Aorta (tissue), 5 donors: ENCODE measurements at regions not wholly inside any gene's neighbourhood (a gene's known extent, or its start where the extent isn't known, plus 50 kb on each side); places are given as distances from the start of the nearest gene placed in this dataset.

Source experiments
- ATAC-seq: fragments of 200-7000 bp; cut with Tn5 transposase; one replicate; pipeline ENCODE4 v1.9.1; 2022; ENCODE audit warnings: moderate library complexity; ENCODE audit not compliant: low FRiP score
- DNase-seq, 2 donors: peaks; one replicate each; pipeline ENCODE4 v3.0.0-alpha.2; 2020
- H3K27ac ChIP-seq, 2 donors: one replicate each; pipeline ENCODE4 v1.5.1; 2013; ENCODE audit warnings: low read length in 2 of 2, mild to moderate bottlenecking in 2 of 2, moderate library complexity in 2 of 2, control low read depth in 1 of 2, inconsistent platforms in 1 of 2, low read depth in 1 of 2
- H3K27me3 ChIP-seq, 2 donors: one replicate each; pipeline ENCODE4 v1.6.1; 2013; ENCODE audit warnings: control low read depth in 1 of 2, low read length in 1 of 2, mild to moderate bottlenecking in 1 of 2, moderate library complexity in 1 of 2; ENCODE audit not compliant: insufficient read depth in 2 of 2, control insufficient read depth in 1 of 2
- H3K36me3 ChIP-seq, 2 donors: one replicate each; pipeline ENCODE4 v1.6.1; 2013; ENCODE audit warnings: control low read depth in 1 of 2, low read length in 1 of 2, mild to moderate bottlenecking in 1 of 2; ENCODE audit not compliant: insufficient read depth in 2 of 2, control insufficient read depth in 1 of 2
- H3K4me1 ChIP-seq, 2 donors: one replicate each; pipeline ENCODE4 v1.6.1; 2013; ENCODE audit warnings: low read length in 2 of 2, control low read depth in 1 of 2, mild to moderate bottlenecking in 1 of 2, moderate library complexity in 1 of 2; ENCODE audit not compliant: insufficient read depth in 2 of 2, control insufficient read depth in 1 of 2
- H3K4me3 ChIP-seq, 2 donors: one replicate each; pipeline ENCODE4 v1.5.1; 2013; ENCODE audit warnings: low read length in 2 of 2, control low read depth in 1 of 2, mild to moderate bottlenecking in 1 of 2
- H3K9me3 ChIP-seq: one replicate; pipeline ENCODE4 v1.6.1; 2013; ENCODE audit warnings: mild to moderate bottlenecking, low read length; ENCODE audit not compliant: control insufficient read depth
- WGBS, 2 donors: extraction: QIAGEN DNeasy Blood & Tissue Kit; methylation state at CpG; one replicate each; pipeline ENCODE4 v1.1.7; 2013; 5-methylcytosine and 5-hydroxymethylcytosine counted together
- intact Hi-C, 2 donors: fragments of 100-400 bp; cut with DNase I; formaldehyde crosslinking; loops; one replicate each; pipeline versions ENCODE4 v1.14.2 to v1.15.0; 2022
- donor health status: healthy with polysubstance abuse.
- donor health status: Bipolar disorder and iron deficiency.
- donor health status: DM: no; HTN: no; CAD: no.
- donor health status: DM: no; HTN: no; CAD: no.
- donor health status: DM: yes; HTN: yes; CAD: no.

- DNase-seq (no peak), ATAC-seq (no peak)
- no peaks in the 10 kb centered on the region for H3K9me3 ChIP-seq
- H3K27me3 ChIP-seq: no peaks in the 10 kb centered on the region
- no peak overlapping the region for H3K4me3 ChIP-seq
- H3K36me3 ChIP-seq: no peaks in the 10 kb centered on the region
- no peak overlapping the region for H3K27ac ChIP-seq
- WGBS, 2 donors: 94% methylated on average over 5 of the region's 5 CpGs
- intact Hi-C loops: no loop called here
- H3K4me1 ChIP-seq: no peaks in the 10 kb centered on the region
Observed at GRCh38 chr3:20543535-20544226, 357.7 kb upstream of the SGO1 start.

DNA sequence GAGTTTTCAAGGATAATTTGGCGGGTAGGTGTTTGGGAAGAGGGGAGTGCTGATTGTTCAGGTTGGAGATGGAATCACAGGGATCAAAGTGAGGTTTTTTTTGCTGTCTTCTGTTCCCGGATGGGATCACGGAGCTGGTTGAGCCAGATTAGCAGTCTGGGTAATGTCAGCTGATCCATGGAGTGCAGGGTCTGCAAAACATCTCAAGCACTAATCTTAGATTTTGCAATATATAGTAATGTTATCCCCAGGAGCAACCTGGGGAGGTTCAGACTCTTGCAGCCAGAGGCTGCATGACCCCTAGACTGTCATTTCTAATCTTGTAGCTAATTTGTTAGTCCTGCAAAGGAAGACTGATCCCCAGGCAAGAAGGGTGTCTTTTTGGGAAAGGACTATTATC is 354.1 kb upstream of the SGO1 start:
- intact Hi-C loops: no loop called here
- DNase-seq (no peak), ATAC-seq (no peak)
- no peaks in the 10 kb centered on the region for H3K9me3 ChIP-seq
- H3K27me3 ChIP-seq: no peaks in the 10 kb centered on the region
- no peaks in the 10 kb centered on the region for H3K4me1 ChIP-seq
- H3K36me3 ChIP-seq: no peaks in the 10 kb centered on the region
- H3K27ac ChIP-seq: no peak overlapping the region
- 82 to 86% methylated on average over 3 of the region's 3 CpGs for WGBS, 2 donors
- H3K4me3 ChIP-seq: no peak overlapping the region

- no peaks in the 10 kb centered on the region for H3K9me3 ChIP-seq
- H3K4me3 ChIP-seq: no peak overlapping the region
- no peak for DNase-seq
- no peak for ATAC-seq
- H3K36me3 ChIP-seq: no peaks in the 10 kb centered on the region
- intact Hi-C loops: no loop called here
- H3K4me1 ChIP-seq: no peaks in the 10 kb centered on the region
- WGBS, 2 donors: 82 to 89% methylated on average over 6 of the region's 6 CpGs
- H3K27ac ChIP-seq: no peak overlapping the region
- H3K27me3 ChIP-seq: no peaks in the 10 kb centered on the region
Observed at GRCh38 chr3:20539666-20540065, 353.7 kb upstream of the SGO1 start.

- Histone ChIP-seq H3K27ac (no peak overlapping the region), H3K4me1 (no peaks in the 10 kb centered on the region), H3K4me3 (no peak overlapping the region), H3K36me3 (no peaks in the 10 kb centered on the region), H3K27me3 (no peaks in the 10 kb centered on the region), H3K9me3 (no peaks in the 10 kb centered on the region)
- ATAC-seq: no peak
- intact Hi-C loops: no loop called here
- DNase-seq: no peak
- WGBS, 2 donors: 54 to 63% methylated on average over 3 of the region's 3 CpGs
Observed at GRCh38 chr3:20537234-20537633, 351.2 kb upstream of the SGO1 start.

- intact Hi-C loops: no loop called here
- Histone ChIP-seq H3K4me3 (no peak overlapping the region), H3K36me3 (no peaks in the 10 kb centered on the region), H3K27ac (no peak overlapping the region), H3K27me3 (no peaks in the 10 kb centered on the region), H3K9me3 (no peaks in the 10 kb centered on the region), H3K4me1 (no peaks in the 10 kb centered on the region)
- WGBS, 2 donors: 79 to 98% methylated on average over 5 of the region's 5 CpGs
- DNase-seq (no peak), ATAC-seq (no peak)
Observed at GRCh38 chr3:20529911-20530310, 343.9 kb upstream of the SGO1 start.

- H3K4me1 ChIP-seq: no peaks in the 10 kb centered on the region
- no peak for ATAC-seq
- intact Hi-C loops: no loop called here
- H3K36me3 ChIP-seq: no peaks in the 10 kb centered on the region
- 70 to 74% methylated on average over 5 of the region's 5 CpGs for WGBS, 2 donors
- no peaks in the 10 kb centered on the region for H3K27me3 ChIP-seq
- no peaks in the 10 kb centered on the region for H3K9me3 ChIP-seq
- H3K4me3 ChIP-seq: no peak overlapping the region
- H3K27ac ChIP-seq: no peak overlapping the region
- DNase-seq: no peak
Observed at GRCh38 chr3:20528180-20528770, 342.3 kb upstream of the SGO1 start.

DNA sequence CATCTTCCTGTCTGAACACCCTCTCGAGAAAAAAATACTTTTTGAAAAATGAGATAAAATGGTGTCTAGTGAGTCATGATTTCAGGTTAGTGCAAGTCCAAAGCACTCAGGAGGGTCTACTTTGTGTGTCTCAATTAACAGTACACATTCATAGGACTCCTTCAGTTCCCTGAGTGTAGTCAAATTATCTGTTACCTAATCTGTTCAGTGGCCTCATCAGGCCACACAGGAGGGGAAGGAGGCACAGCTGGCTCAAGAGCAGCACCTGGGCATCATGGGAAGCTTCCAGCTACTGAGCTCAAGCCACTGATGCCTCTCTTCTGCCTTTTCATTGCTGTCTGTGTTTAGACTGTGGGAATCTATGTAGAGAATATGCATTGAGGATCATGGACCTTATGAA is 341.4 kb upstream of the SGO1 start:
- Histone ChIP-seq H3K36me3 (no peaks in the 10 kb centered on the region), H3K4me3 (no peak overlapping the region), H3K27ac (no peak overlapping the region), H3K27me3 (no peaks in the 10 kb centered on the region), H3K4me1 (no peaks in the 10 kb centered on the region), H3K9me3 (no peaks in the 10 kb centered on the region)
- no peak for ATAC-seq
- 76 to 85% methylated on average over 1 of the region's 1 CpG for WGBS, 2 donors
- no peak for DNase-seq
- intact Hi-C loops: no loop called here

GRCh38 chr3:20524328-20524727 is 338.3 kb upstream of the SGO1 start:
- no peaks in the 10 kb centered on the region for H3K36me3 ChIP-seq
- no peak overlapping the region for H3K4me3 ChIP-seq
- DNase-seq (no peak), ATAC-seq (no peak)
- no peaks in the 10 kb centered on the region for H3K4me1 ChIP-seq
- H3K9me3 ChIP-seq: no peaks in the 10 kb centered on the region
- H3K27ac ChIP-seq: no peak overlapping the region
- intact Hi-C loops: no loop called here
- no peaks in the 10 kb centered on the region for H3K27me3 ChIP-seq

DNA sequence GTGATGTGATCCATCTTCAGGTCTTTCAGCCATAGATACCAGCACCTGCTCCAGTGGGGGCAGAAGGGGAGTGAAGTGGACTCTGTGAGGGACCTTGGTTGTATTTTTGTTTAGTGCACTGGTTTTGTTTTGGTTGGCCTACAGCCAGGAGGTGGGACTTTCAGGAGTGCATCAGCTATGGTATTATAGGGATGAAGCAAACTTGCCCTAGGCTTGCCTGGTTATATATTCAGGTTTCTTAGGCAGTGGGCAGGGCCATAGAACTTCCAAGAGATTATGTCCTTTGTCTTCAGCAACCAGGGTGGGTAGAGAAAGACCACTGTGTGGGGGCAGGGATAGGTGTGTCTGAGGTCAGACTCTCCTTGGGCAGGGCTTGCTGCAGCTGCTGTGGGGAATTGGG is 337.3 kb upstream of the SGO1 start:
- intact Hi-C loops: no loop called here
- DNase-seq (no peak), ATAC-seq (no peak)
- H3K9me3 ChIP-seq: no peaks in the 10 kb centered on the region
- H3K27ac ChIP-seq: no peak overlapping the region
- no peaks in the 10 kb centered on the region for H3K36me3 ChIP-seq
- no peak overlapping the region for H3K4me3 ChIP-seq
- no peaks in the 10 kb centered on the region for H3K27me3 ChIP-seq
- H3K4me1 ChIP-seq: no peaks in the 10 kb centered on the region
